ENCODE measurements at regions not wholly inside any gene's neighbourhood (a gene's known extent, or its start where the extent isn't known, plus 50 kb on each side); places are given as distances from the start of the nearest gene placed in this dataset.

GRCh38 chr14:26032348-26032747 lies 565.5 kb downstream of the NOVA1 start:
- TF ChIP-seq CTCF (IDR thresholded peaks at IDR 0.05) (no peak), HOXB13 (CRISPR knock-in tag; IDR thresholded peaks at IDR 0.05; ENCODE audit: low read depth) (no peak), BCL3 (IDR thresholded peaks at IDR 0.05) (no peak), EP300 (IDR thresholded peaks at IDR 0.05) (no peak), ZFP36 (IDR thresholded peaks at IDR 0.05; ENCODE audit: borderline replicate concordance, partially characterized antibody) (no peak)
- TF ChIP-seq, protein P1, sequence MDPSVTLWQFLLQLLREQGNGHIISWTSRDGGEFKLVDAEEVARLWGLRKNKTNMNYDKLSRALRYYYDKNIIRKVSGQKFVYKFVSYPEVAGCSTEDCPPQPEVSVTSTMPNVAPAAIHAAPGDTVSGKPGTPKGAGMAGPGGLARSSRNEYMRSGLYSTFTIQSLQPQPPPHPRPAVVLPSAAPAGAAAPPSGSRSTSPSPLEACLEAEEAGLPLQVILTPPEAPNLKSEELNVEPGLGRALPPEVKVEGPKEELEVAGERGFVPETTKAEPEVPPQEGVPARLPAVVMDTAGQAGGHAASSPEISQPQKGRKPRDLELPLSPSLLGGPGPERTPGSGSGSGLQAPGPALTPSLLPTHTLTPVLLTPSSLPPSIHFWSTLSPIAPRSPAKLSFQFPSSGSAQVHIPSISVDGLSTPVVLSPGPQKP (IDR thresholded peaks at IDR 0.05; ENCODE audit: low read depth, low read length), result no peak

Data from A549 (cell line).